Tibial artery (tissue), 4 donors: ENCODE measurements at regions not wholly inside any gene's neighbourhood (a gene's known extent, or its start where the extent isn't known, plus 50 kb on each side); places are given as distances from the start of the nearest gene placed in this dataset.

Experiments used
- DNase-seq, 2 donors: peaks; one replicate each; pipeline ENCODE4 v3.0.0-alpha.2; 2019
- H3K27ac ChIP-seq, 2 donors: fragments of 200-600 bp; sonication (generic) in 1 of 2; 1 replicate in 1 of 2; 2 replicates in 1 of 2; pipeline ENCODE4 v1.5.1; 2018 to 2019; ENCODE audit warnings: mild to moderate bottlenecking in 1 of 2
- H3K27me3 ChIP-seq, 2 donors: fragments of 200-600 bp; sonication (generic) in 1 of 2; one replicate each; pipeline versions ENCODE4 v1.5.1 to v1.6.0; 2016 to 2019
- H3K36me3 ChIP-seq, 3 donors: fragments of 200-600 bp; sonication (generic) in 2 of 3; one replicate each; pipeline ENCODE4 v1.5.1; 2016 to 2019; ENCODE audit warnings: mild to moderate bottlenecking in 2 of 3
- H3K4me1 ChIP-seq, 4 donors: fragments of 200-600 bp; sonication (generic) in 2 of 4; 1 replicate in 3 of 4; 2 replicates in 1 of 4; pipeline ENCODE4 v1.5.1; 2016 to 2019
- H3K4me3 ChIP-seq, 2 donors: fragments of 200-600 bp; sonication (generic) in 1 of 2; 1 replicate in 1 of 2; 2 replicates in 1 of 2; pipeline ENCODE4 v1.5.1; 2018 to 2019; ENCODE audit warnings: mild to moderate bottlenecking in 2 of 2
- H3K9me3 ChIP-seq, 3 donors: fragments of 200-600 bp; sonication (generic) in 1 of 3; one replicate each; pipeline ENCODE4 v1.5.1; 2016 to 2019
- intact Hi-C: fragments of 100-400 bp; cut with DNase I; formaldehyde crosslinking; loops from one replicate; pipeline ENCODE4 v1.15.0; 2023; ENCODE audit warnings: low total_unique reads
- TF ChIP-seq, protein P1 (sequence below), 2 experiments: fragments of 200-600 bp in 1 of 2; fragments of 450-650 bp in 1 of 2; IDR thresholded peaks; one replicate each; pipeline ENCODE4 v1.5.1; 2017 to 2019; ENCODE audit warnings: antibody characterized with exemption in 2 of 2, mild to moderate bottlenecking in 1 of 2, moderate library complexity in 1 of 2

DNA sequence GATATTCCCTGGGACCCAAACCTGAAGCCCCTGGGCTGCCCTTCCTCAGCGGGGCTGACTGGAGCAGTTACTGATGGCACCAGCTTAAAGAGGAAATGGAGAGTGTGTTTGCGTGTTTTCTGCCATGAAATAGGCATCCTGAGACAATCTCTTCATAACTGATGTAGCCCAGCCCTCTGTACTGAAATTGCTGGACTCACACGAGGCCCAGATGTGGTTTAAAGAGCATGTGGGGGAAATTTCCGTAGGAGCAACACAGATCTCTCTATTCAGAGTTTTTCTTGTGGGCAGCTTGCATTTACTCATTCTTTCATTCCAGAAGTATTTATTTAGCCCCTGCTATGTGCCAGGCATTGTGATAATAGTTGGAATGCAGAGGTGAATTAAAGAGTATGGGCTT, 782.1 kb upstream of the TBX3 start:
- no peak overlapping the region for H3K27ac ChIP-seq
- peaks cover 0 to 4% (median 0%) of the 10 kb centered on the region in 3 donors for H3K9me3 ChIP-seq
- H3K4me1 ChIP-seq = no peaks in the 10 kb centered on the region
- no peak overlapping the region for H3K4me3 ChIP-seq
- TF ChIP-seq, protein P1, sequence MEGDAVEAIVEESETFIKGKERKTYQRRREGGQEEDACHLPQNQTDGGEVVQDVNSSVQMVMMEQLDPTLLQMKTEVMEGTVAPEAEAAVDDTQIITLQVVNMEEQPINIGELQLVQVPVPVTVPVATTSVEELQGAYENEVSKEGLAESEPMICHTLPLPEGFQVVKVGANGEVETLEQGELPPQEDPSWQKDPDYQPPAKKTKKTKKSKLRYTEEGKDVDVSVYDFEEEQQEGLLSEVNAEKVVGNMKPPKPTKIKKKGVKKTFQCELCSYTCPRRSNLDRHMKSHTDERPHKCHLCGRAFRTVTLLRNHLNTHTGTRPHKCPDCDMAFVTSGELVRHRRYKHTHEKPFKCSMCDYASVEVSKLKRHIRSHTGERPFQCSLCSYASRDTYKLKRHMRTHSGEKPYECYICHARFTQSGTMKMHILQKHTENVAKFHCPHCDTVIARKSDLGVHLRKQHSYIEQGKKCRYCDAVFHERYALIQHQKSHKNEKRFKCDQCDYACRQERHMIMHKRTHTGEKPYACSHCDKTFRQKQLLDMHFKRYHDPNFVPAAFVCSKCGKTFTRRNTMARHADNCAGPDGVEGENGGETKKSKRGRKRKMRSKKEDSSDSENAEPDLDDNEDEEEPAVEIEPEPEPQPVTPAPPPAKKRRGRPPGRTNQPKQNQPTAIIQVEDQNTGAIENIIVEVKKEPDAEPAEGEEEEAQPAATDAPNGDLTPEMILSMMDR (IDR thresholded peaks at IDR 0.05) = no peak
- no peak for DNase-seq
- intact Hi-C loops = no loop called here
- no peaks in the 10 kb centered on the region for H3K27me3 ChIP-seq
- no peaks in the 10 kb centered on the region for H3K36me3 ChIP-seq

DNA sequence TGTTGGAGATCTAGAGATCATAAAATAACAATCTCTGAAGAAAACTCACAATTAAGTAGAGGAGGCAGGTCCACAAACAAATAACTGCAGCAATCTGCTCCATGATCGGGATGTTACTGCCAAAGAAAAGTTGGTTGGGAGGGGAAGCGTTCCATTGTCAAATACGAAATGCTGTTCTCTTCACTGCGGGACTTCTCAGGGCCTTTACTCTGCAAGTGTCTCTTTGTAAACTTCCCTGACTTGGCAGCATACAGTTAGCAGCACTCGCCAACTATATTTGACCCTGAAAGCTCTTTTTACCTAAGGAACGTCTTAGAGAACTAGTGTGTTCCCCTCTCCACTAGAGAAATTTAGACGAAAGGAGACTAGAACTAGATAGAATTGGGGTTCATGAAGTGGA, 780.7 kb upstream of the TBX3 start:
- TF ChIP-seq, protein P1 (IDR thresholded peaks at IDR 0.05) = no peak
- intact Hi-C loops = no loop called here
- Histone ChIP-seq H3K9me3 (peaks cover 0 to 4% (median 0%) of the 10 kb centered on the region in 3 donors), H3K4me1 (no peaks in the 10 kb centered on the region), H3K27me3 (no peaks in the 10 kb centered on the region), H3K4me3 (no peak overlapping the region), H3K36me3 (no peaks in the 10 kb centered on the region), H3K27ac (no peak overlapping the region)
- no peak for DNase-seq

DNA sequence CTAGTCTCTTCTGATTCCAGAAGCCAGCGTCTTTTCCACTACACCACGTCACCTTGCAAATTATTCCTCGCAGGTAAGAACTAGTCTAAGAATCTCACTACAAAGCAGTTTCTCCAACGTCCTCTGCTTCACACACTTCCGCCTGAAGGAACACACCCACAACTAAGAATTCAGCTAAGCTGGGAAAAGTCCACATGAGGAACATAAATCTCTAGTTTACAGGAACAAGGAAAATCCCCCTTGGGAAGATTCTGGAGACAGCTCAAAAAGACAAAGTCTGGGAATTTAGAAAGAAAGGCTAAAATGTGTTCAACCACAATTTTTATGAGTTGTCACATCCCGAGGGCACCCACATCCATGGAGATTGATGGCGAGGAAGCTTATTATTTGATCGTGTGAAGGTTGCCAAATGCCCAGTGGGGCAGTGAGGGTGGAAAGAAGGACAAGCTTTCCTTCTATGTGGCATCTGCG, 780.2 kb upstream of the TBX3 start:
- no peak overlapping the region for H3K4me3 ChIP-seq
- H3K4me1 ChIP-seq = no peaks in the 10 kb centered on the region
- H3K27ac ChIP-seq = no peak overlapping the region
- DNase-seq = no peak
- TF ChIP-seq, protein P1 (IDR thresholded peaks at IDR 0.05) = no peak
- intact Hi-C loops = no loop called here
- H3K36me3 ChIP-seq = no peaks in the 10 kb centered on the region
- peaks cover 0 to 4% (median 0%) of the 10 kb centered on the region in 3 donors for H3K9me3 ChIP-seq
- H3K27me3 ChIP-seq = no peaks in the 10 kb centered on the region

DNA sequence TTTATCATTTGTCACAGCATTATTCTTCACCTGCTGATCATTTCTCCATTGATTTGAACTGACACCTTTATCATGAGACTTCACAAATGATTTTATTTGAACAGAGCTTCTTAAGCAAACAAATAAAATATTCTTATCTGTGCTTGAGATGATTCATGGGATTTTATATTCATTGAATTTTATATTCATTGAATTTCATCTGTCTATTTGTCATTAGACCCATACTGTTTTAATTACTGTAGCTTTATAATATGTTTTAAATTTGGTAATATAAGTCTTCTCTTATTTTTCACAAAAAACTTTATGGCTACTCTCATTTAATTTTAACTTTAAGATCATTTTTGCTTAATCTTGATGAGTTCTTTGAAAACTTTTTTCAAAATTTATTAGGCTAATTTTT, 777.4 kb upstream of the TBX3 start:
- no peaks in the 10 kb centered on the region for H3K36me3 ChIP-seq
- H3K27me3 ChIP-seq = no peaks in the 10 kb centered on the region
- no peak overlapping the region for H3K27ac ChIP-seq
- TF ChIP-seq, protein P1 (IDR thresholded peaks at IDR 0.05) = no peak
- intact Hi-C loops = no loop called here
- DNase-seq = no peak
- H3K9me3 ChIP-seq = peaks cover 0 to 4% (median 0%) of the 10 kb centered on the region in 3 donors
- no peak overlapping the region for H3K4me3 ChIP-seq
- H3K4me1 ChIP-seq = no peaks in the 10 kb centered on the region

DNA sequence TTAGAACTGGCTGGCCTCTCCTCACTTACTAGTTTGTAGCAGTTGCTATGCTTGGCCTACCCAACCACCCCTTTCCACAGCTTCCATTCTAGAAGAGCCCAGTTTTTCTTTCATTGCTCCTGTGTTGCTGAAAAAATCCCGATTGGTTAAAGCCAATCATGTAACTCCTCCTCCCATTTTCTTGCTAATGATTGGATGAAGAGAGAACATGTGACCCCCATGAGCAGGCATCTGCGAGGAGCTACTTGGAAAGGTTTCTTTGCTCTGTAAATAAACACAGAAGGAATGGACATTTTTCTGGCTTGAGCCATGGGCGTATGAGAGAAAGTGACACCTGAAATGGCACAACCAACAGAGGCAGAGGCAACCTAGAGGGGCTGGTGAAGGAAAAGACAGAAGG, 773.8 kb upstream of the TBX3 start:
- no peak overlapping the region for H3K4me3 ChIP-seq
- intact Hi-C loops = no loop called here
- DNase-seq = no peak
- no peaks in the 10 kb centered on the region for H3K27me3 ChIP-seq
- TF ChIP-seq, protein P1 (IDR thresholded peaks at IDR 0.05) = no peak
- peaks cover 0 to 4% (median 0%) of the 10 kb centered on the region in 3 donors for H3K9me3 ChIP-seq
- H3K4me1 ChIP-seq = no peaks in the 10 kb centered on the region
- no peaks in the 10 kb centered on the region for H3K36me3 ChIP-seq
- H3K27ac ChIP-seq = no peak overlapping the region
